Transverse colon (tissue), 4 donors: ENCODE measurements at regions not wholly inside any gene's neighbourhood (a gene's known extent, or its start where the extent isn't known, plus 50 kb on each side); places are given as distances from the start of the nearest gene placed in this dataset.

ENCODE experiments used
- DNase-seq: peaks from one replicate; pipeline ENCODE4 v3.0.0-alpha.2; 2019
- H3K27ac ChIP-seq, 4 donors: fragments of 200-600 bp; sonication (generic); 2 replicates each; pipeline ENCODE4 v1.5.1; 2016 to 2018; ENCODE audit warnings: inconsistent platforms in 4 of 4
- H3K27me3 ChIP-seq: fragments of 200-600 bp; sonication (generic); 2 replicates; pipeline ENCODE4 v1.5.1; 2017; ENCODE audit warnings: inconsistent platforms
- H3K36me3 ChIP-seq, 4 donors: fragments of 200-600 bp; sonication (generic); 2 replicates each; pipeline ENCODE4 v1.5.1; 2017 to 2019; ENCODE audit warnings: inconsistent platforms in 4 of 4
- H3K4me1 ChIP-seq, 4 donors: fragments of 200-600 bp; sonication (generic); 2 replicates each; pipeline ENCODE4 v1.5.1; 2017 to 2020; ENCODE audit warnings: inconsistent platforms in 4 of 4
- H3K4me3 ChIP-seq, 4 donors: fragments of 200-600 bp; sonication (generic); 1 replicate in 1 of 4; 2 replicates in 3 of 4; pipeline versions ENCODE4 v1.5.1 to v1.6.1; 2017 to 2019; ENCODE audit warnings: inconsistent platforms in 4 of 4
- H3K9me3 ChIP-seq, 2 donors: fragments of 200-600 bp; sonication (generic); 2 replicates each; pipeline ENCODE4 v1.5.1; 2017 to 2019; ENCODE audit warnings: inconsistent platforms in 2 of 2
- EP300 ChIP-seq: sonication (generic); formaldehyde crosslinking; IDR thresholded peaks from one replicate; pipeline ENCODE4 v1.6.1; 2017; ENCODE audit warnings: antibody characterized with exemption, low read depth
- POLR2A ChIP-seq: fragments of 450-650 bp; IDR thresholded peaks from one replicate; pipeline ENCODE4 v1.6.1; 2016; ENCODE audit warnings: antibody characterized with exemption, mild to moderate bottlenecking, moderate library complexity
- POLR2AphosphoS5 ChIP-seq, 3 donors: sonication (generic); formaldehyde crosslinking; IDR thresholded peaks; one replicate each; pipeline ENCODE4 v1.6.1; 2016; ENCODE audit warnings: antibody characterized with exemption in 3 of 3
- WGBS, 2 donors: methylation state at CpG; one replicate each; pipeline ENCODE4 v1.1.5; 2018; ENCODE audit warnings: low coverage in 1 of 2; 5-methylcytosine and 5-hydroxymethylcytosine counted together
- in situ Hi-C, 4 donors: fragments of 200-750 bp; cut with MboI; loops; one replicate each; pipeline versions ENCODE4 v1.15.0 to v1.15.1; 2017; ENCODE audit warnings: low sequenced_read_pairs in 3 of 4, low pct_ligation_motif_present in 1 of 4, low pct_unique_long_range_greater_than_20kb in 1 of 4
- intact Hi-C: fragments of 100-400 bp; cut with DNase I; formaldehyde crosslinking; loops from one replicate; pipeline ENCODE4 v1.15.1; 2023; ENCODE audit warnings: low total_unique reads
- TF ChIP-seq, protein P1 (sequence below), 5 experiments: fragments of 200-600 bp in 3 of 5; fragments of 450-650 bp in 2 of 5; sonication (generic) in 3 of 5; IDR thresholded peaks; 1 replicate in 2 of 5; 2 replicates in 3 of 5; pipeline ENCODE4 v1.5.1; 2016 to 2017; ENCODE audit warnings: antibody characterized with exemption in 5 of 5, inconsistent platforms in 3 of 5, mild to moderate bottlenecking in 2 of 5, moderate library complexity in 1 of 5

DNA sequence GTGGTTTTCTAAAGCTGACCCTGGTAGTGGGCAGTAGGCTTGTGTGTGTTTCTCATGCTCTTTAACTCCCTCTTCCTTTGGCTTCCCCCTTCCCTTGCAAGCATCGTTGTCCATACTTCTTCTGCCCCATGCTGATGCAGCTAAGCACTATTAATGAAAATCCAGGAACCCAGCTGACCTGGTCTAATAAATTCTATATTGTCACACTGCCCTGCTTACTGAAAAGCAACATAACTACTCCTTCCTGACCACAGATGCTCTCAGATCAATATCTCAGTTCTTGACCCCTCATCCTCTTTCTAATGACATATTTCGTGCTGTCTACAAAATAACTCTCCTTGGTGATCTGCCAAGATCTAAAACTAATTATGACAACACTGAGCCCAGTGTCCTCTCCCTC is 405.5 kb downstream of the EFNA5 start:
- H3K4me3 ChIP-seq, result no peak overlapping the region
- 74 to 85% methylated on average over 2 of the region's 2 CpGs for WGBS, 2 donors
- no peak overlapping the region for H3K27ac ChIP-seq
- no peak for DNase-seq
- H3K27me3 ChIP-seq, result no peaks in the 10 kb centered on the region
- in situ Hi-C loops, result no loop called here
- intact Hi-C loops, result no loop called here
- no peaks in the 10 kb centered on the region for H3K36me3 ChIP-seq
- TF ChIP-seq EP300, result no peak
- TF ChIP-seq, protein P1, sequence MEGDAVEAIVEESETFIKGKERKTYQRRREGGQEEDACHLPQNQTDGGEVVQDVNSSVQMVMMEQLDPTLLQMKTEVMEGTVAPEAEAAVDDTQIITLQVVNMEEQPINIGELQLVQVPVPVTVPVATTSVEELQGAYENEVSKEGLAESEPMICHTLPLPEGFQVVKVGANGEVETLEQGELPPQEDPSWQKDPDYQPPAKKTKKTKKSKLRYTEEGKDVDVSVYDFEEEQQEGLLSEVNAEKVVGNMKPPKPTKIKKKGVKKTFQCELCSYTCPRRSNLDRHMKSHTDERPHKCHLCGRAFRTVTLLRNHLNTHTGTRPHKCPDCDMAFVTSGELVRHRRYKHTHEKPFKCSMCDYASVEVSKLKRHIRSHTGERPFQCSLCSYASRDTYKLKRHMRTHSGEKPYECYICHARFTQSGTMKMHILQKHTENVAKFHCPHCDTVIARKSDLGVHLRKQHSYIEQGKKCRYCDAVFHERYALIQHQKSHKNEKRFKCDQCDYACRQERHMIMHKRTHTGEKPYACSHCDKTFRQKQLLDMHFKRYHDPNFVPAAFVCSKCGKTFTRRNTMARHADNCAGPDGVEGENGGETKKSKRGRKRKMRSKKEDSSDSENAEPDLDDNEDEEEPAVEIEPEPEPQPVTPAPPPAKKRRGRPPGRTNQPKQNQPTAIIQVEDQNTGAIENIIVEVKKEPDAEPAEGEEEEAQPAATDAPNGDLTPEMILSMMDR (IDR thresholded peaks at IDR 0.05), result no peak
- TF ChIP-seq POLR2A, result no peak
- TF ChIP-seq POLR2AphosphoS5 (IDR thresholded peaks at IDR 0.05), result no peak
- no peaks in the 10 kb centered on the region for H3K4me1 ChIP-seq
- H3K9me3 ChIP-seq, result no peaks in the 10 kb centered on the region

DNA sequence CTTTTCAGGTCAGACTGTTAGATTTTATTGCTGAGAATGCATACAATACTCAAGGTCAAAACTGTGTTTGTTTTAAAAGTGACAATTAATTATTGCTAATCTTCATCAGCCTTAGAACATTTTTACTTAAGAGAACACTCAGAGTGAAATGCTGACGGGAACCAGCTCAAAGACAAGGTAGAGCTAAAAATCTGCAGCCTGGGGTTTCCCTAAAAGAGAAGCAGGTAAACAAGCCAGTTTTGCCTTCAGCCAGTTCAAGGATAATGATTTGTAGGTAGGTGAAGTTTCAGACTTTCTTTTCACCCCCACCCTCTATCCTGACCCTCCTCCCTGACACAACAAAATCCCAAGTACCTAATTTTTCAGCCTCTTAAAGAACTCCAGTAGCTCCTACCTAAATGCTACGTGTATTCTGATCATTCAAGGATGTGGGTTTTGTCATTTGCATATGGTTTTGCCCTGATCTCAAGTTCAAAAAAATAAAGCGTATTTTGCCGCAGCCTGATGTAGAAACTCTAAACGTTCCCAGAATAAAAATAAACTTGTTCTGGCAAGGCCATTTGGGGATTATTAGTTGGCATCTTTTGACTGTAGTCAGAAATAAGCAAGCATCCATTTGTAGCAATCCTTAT is 407.2 kb downstream of the EFNA5 start:
- in situ Hi-C loops, result no loop called here
- Histone ChIP-seq H3K36me3 (no peaks in the 10 kb centered on the region), H3K4me3 (no peak overlapping the region), H3K9me3 (no peaks in the 10 kb centered on the region), H3K4me1 (no peaks in the 10 kb centered on the region), H3K27me3 (no peaks in the 10 kb centered on the region), H3K27ac (no peak overlapping the region)
- no peak for TF ChIP-seq POLR2AphosphoS5 (IDR thresholded peaks at IDR 0.05)
- TF ChIP-seq, protein P1 (IDR thresholded peaks at IDR 0.05), result no peak
- TF ChIP-seq EP300, result no peak
- TF ChIP-seq POLR2A, result no peak
- intact Hi-C loops, result no loop called here
- DNase-seq, result no peak
- WGBS, 2 donors, result 63 to 66% methylated on average over 5 of the region's 5 CpGs

- TF ChIP-seq POLR2A (no peak), POLR2AphosphoS5 (IDR thresholded peaks at IDR 0.05) (no peak), EP300 (no peak)
- TF ChIP-seq, protein P1 (IDR thresholded peaks at IDR 0.05), result no peak
- H3K27me3 ChIP-seq, result no peaks in the 10 kb centered on the region
- H3K36me3 ChIP-seq, result no peaks in the 10 kb centered on the region
- in situ Hi-C loops, result no loop called here
- peaks cover 0 to 3% (median 2%) of the 10 kb centered on the region in 4 donors for H3K4me1 ChIP-seq
- H3K27ac ChIP-seq, result no peak overlapping the region
- no peaks in the 10 kb centered on the region for H3K9me3 ChIP-seq
- intact Hi-C loops, result loop anchor here (1.0 kb wide), 1 partner anchor 33 kb away; no protein-coding TSS in a partner anchor
- DNase-seq, result no peak
- WGBS, 2 donors, result 60 to 85% methylated on average over 1 to 2 of the region's 2 CpGs
- no peak overlapping the region for H3K4me3 ChIP-seq
Measured at GRCh38 chr5:107257885-107258520, 412.7 kb downstream of the EFNA5 start.

- H3K4me3 ChIP-seq, result no peak overlapping the region
- peaks cover 0 to 3% (median 2%) of the 10 kb centered on the region in 4 donors for H3K4me1 ChIP-seq
- in situ Hi-C loops (no loop called here), intact Hi-C loops (no loop called here)
- H3K27ac ChIP-seq, result no peak overlapping the region
- DNase-seq, result no peak
- H3K36me3 ChIP-seq, result no peaks in the 10 kb centered on the region
- H3K27me3 ChIP-seq, result no peaks in the 10 kb centered on the region
- H3K9me3 ChIP-seq, result no peaks in the 10 kb centered on the region
- WGBS, 2 donors, result 63 to 73% methylated on average over 2 to 4 of the region's 4 CpGs
- TF ChIP-seq, protein P1 (IDR thresholded peaks at IDR 0.05), result no peak
- no peak for TF ChIP-seq POLR2A
- no peak for TF ChIP-seq POLR2AphosphoS5 (IDR thresholded peaks at IDR 0.05)
Measured at GRCh38 chr5:107254902-107255234, 415.9 kb downstream of the EFNA5 start.
